Occipital lobe (tissue), 1 donor: ENCODE measurements at regions not wholly inside any gene's neighbourhood (a gene's known extent, or its start where the extent isn't known, plus 50 kb on each side); places are given as distances from the start of the nearest gene placed in this dataset.
"Not testable (repeated sequence)": the region's sequence is repeated elsewhere in the genome, so short reads cannot be mapped to it uniquely, and the experiment has no call there.

Experiments used
- DNase-seq: peaks from one replicate; lab custom pipeline; 2025; lab: John Stamatoyannopoulos, UW

- no peak for DNase-seq
Observed at GRCh38 chr12:76180401-76181277, 96.2 kb upstream of the NAP1L1 start.

DNA sequence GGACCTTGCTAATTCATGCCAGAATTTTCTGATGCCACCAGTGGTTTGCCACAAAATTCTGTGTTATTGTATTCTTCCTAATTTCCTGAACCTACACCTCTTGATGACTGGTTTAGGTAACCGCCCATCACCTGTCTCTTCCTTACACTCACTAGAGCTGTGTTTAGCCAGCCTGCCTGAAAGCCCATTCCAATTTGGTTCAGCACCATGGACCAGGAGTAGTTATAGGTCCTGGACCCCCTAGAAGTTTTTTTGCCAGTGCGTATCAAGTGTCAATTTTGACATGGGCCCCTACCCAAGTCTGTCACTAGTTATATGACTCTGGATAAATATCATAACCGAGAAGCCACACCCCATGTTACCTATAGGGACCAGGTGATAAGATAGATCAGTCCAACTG is 94.0 kb upstream of the NAP1L1 start:
- DNase-seq = no peak

- no peak for DNase-seq
Observed at GRCh38 chr12:76177821-76178220, 93.3 kb upstream of the NAP1L1 start.

DNA sequence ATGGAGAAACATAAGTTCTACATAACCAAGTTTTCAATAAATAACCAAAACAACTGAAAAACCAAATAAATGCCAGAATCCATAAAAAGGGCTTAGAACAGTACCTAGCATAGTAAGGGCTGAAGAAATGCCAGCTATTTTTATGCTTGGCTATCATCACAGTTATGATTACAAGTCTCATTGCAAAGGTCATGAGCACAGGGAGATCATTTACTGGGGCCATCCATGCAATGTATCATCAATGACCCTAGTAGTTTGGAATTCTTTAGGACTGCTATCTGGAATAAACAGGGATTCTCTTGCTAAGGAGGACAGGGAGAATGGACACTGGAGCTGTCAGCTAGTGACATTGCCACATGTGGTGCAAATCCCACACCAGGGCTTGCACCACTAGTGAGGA is 92.5 kb upstream of the NAP1L1 start:
- DNase-seq = no peak

DNA sequence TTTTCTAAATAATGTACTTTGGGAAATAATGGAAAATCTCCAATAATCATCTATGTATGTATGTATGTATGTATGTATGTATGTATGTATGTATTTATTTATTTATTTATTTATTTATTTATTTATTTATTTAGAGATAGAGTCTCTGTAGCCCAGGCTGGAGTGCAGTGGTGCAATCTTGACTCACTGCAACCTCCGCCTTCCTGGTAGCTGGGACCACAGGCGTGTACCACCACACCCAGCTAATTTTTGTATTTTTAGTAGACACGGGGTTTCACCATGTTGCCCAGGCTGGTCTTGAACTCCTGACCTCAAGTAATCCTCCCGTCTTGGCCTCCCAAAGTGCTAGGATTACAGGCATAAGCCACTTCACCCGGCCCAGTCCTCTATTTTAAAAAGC is 91.5 kb upstream of the NAP1L1 start:
- not testable (repeated sequence) for DNase-seq

DNA sequence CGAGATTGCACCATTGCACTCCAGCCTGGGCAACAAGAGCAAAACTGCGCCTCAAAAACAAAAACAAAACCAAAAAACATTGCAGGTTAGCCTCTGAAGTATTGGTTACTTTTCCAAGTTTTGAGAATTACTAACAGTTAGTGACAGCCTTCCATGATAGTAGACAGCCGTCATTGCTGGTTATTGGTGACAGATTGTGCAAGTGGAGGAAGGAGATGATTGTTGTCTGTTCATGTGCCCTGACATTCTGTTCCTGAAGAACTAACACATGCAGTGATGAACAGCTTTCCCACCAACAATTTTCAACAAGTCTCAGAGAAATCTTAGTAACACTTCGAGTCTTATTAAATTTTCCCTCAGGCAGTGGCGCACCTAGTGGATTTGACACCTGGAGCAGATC is 89.3 kb upstream of the NAP1L1 start:
- DNase-seq = no peak

DNA sequence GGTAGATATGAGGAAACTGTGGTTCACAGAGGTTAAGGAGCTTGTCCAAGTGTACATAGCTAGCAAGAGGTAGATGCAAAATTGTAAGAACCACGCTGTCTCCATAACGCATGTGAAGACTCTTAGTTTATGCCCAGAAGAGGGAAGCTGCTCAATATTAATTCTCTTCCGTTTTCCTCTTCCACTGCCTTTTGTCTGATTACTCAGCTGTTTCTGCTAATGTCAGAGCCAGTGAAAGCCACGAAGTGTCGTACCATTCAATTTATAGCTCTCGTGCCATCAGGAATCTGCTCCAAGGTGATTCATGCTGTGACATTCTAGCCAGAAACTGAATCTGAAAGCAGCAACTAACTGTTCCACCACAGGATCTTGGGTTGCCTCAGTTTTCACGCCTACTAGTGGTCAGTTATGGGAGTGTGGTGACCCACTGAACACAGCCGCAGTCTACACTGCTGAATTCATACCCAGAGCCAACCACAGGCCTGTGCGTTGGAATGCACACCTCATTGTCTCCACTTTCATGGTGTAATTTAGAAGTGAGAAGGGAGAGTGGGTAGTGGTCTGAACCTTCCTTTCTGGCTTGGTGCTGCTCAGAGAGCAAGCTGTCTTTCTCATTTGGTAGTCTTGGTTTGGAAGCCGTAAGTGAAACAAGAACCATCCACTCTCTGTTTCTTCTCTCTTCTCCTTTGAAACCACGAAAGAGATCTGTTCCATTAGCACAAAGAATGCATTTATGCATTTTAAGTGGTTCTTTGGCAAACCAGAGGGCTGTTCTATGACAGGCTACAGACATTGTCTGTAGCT is 74.2 kb upstream of the NAP1L1 start:
- peak; percentile 14 for DNase-seq

GRCh38 chr12:76156726-76157125 is 72.2 kb upstream of the NAP1L1 start:
- DNase-seq = no peak

DNA sequence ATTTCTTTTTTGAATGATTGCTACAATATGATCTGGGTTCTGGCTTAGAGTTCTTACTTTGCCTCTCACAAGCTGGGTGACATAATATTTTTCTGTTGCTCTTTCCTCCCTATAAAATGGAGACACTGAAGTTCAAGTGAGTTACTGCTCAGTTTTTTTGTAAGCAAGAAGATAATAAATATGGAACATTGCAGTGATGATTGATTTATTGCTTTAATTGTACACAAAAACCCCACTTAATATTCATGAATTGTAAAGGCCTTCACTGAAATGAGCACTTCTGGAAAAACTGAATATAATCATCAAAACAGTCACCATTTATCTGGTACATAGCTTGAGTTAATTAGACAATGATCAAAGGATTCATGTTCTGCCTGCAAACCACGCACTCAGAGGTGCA is 71.8 kb upstream of the NAP1L1 start:
- DNase-seq = no peak

- no peak for DNase-seq
Observed at GRCh38 chr12:76155157-76155670, 70.7 kb upstream of the NAP1L1 start.

DNA sequence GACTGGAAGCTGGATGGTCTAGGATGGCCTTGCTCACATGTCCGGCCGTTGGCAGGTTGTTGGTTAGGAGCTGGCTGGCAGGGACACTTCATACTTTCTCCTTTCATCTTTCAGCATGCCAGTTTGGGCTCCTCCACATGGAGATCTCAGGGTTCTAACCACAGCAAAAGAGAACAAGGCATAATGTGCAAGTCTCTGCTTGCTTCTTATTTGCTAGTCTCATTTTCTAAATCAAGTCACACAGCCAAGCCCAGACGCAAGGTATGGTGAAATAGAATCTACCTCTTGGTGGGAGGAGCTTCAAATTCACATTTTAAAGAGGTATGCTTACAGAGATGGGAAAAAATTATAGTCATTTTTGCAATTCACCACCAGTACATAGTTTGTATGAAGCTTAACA is 69.1 kb upstream of the NAP1L1 start:
- no peak for DNase-seq

DNA sequence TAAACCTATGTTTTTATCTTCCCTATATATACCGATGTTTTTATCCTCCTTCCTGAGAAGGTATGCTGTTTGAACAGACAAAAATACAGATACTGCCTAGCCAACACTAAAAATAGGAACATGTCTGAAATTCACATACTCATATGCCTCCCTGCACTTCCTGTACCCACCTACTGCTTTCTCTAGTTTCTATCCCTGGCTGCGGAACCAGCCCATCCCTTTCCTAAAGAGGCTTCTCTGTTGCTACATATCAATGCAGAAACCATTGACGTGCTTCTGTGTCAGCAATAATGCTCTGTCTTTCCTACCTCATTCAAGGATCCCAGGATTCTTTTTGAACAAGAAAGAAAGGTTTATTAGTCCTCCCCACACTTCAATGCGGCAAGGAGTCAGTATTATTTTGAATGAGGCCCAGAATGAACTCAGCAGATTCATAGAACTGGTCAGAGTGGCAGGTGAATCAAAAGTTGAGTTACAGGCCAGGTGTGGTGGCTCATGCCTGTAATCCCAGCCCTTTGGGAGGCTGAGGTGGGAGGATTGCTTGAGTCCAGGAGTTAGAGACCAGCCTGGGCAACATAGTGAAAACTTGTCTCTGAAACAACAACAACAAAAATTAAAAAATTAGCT is 67.8 kb upstream of the NAP1L1 start:
- no peak for DNase-seq

DNA sequence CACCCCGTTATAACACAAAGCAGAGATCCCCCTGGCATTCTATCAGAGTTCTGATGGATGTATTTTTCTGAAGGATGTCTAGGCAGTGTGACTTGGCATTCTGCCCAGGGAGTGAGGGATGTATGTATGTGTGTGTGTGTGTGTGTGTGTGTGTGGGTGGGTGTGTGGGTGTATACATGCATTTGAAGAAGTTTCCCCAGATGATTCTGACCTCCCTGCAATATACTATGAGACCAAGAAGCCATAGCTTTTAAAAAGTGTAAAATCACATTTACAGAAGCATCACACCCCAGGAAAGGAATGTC is 59.7 kb upstream of the NAP1L1 start:
- no peak for DNase-seq

GRCh38 chr12:76143343-76144244 is 59.1 kb upstream of the NAP1L1 start:
- no peak for DNase-seq

GRCh38 chr12:76142305-76142704 is 57.8 kb upstream of the NAP1L1 start:
- no peak for DNase-seq

DNA sequence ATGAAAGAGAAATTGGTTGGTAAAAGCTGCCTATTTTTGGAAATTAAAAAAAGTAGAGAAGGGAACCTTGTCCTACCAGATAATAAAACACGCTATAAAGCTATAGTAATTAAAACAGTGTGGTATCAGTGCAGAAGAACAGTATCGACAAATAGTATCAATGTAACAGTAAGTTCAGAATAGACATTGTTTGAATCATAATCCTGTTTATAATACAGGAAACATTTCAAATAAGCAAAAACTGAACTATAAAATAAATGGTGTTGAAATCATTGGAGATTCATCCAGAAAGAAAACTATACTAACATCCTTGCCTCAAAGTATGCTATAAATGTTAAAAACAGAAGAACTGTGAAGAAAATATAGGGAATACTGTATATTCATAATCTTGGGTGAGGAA is 54.2 kb upstream of the NAP1L1 start:
- no peak for DNase-seq

GRCh38 chr12:76137606-76138005 is 53.1 kb upstream of the NAP1L1 start:
- no peak for DNase-seq

DNA sequence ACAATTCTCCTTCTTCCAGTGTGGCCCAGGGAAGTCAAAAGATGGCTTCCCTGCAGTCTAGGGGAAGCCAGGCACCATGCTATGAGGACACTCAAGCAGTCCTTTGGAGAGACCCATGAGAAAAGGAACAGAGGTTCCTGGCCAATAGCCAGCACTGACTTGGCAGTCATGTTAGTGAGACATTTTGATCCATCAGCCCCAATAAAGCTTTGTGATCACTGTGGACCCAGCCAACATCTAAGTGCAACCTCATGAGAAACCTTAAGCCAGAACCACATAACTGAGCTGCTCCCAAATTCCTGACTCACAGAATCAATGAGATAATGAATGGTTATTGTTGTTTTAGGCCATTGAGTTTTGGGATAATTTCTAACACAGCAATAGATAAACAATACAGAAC is 51.0 kb upstream of the NAP1L1 start:
- no peak for DNase-seq
